DND-41 (cell line): ENCODE measurements at regions not wholly inside any gene's neighbourhood (a gene's known extent, or its start where the extent isn't known, plus 50 kb on each side); places are given as distances from the start of the nearest gene placed in this dataset.

Experiments
- ATAC-seq: fragments of 200-7000 bp; cut with Tn5 transposase; 3 replicates; pipeline ENCODE4 v1.9.1; 2021; ENCODE audit warnings: low read depth; ENCODE audit not compliant: insufficient read depth
- DNase-seq: peaks from one replicate; pipeline ENCODE4 v3.0.0-alpha.2; 2020
- H2AFZ ChIP-seq: 2 replicates; pipeline ENCODE4 v1.6.0; 2012; ENCODE audit warnings: low read depth, low read length
- H3K27ac ChIP-seq: 2 replicates; pipeline ENCODE4 v1.5.1; 2012; ENCODE audit warnings: low read length, inconsistent platforms
- H3K27me3 ChIP-seq: fragments of 200-600 bp; sonication (generic); 2 replicates; pipeline ENCODE4 v1.6.0; 2012; ENCODE audit warnings: low read length, mild to moderate bottlenecking, inconsistent platforms; ENCODE audit not compliant: insufficient read depth, poor library complexity
- H3K36me3 ChIP-seq: 2 replicates; pipeline ENCODE4 v1.5.1; 2012; ENCODE audit warnings: low read length, inconsistent platforms; ENCODE audit not compliant: insufficient read depth
- H3K4me1 ChIP-seq: 2 replicates; pipeline ENCODE4 v1.5.1; 2012; ENCODE audit warnings: mild to moderate bottlenecking, low read length; ENCODE audit not compliant: insufficient read depth
- H3K4me2 ChIP-seq: 2 replicates; pipeline ENCODE4 v1.6.0; 2012; ENCODE audit warnings: mild to moderate bottlenecking, moderate library complexity, low read length, inconsistent platforms; ENCODE audit not compliant: insufficient read depth
- H3K4me3 ChIP-seq, 2 experiments: fragments of 200-600 bp in 1 of 2; shearing (Covaris generic) in 1 of 2; 2 replicates each; pipeline ENCODE4 v1.5.1; 2012 to 2016; ENCODE audit warnings: inconsistent platforms in 2 of 2, low read length in 2 of 2, mild to moderate bottlenecking in 2 of 2, low read depth in 1 of 2, moderate library complexity in 1 of 2
- H3K79me2 ChIP-seq: 2 replicates; pipeline ENCODE4 v1.6.0; 2012; ENCODE audit warnings: low read length, inconsistent platforms; ENCODE audit not compliant: insufficient read depth
- H3K9ac ChIP-seq: 2 replicates; pipeline ENCODE4 v1.6.0; 2012; ENCODE audit warnings: low read depth, mild to moderate bottlenecking, inconsistent platforms, low read length, moderate library complexity
- H3K9me3 ChIP-seq: 2 replicates; pipeline ENCODE4 v1.5.1; 2012; ENCODE audit warnings: low read length, moderate library complexity, mild to moderate bottlenecking, inconsistent platforms; ENCODE audit not compliant: insufficient read depth, severe bottlenecking
- H4K20me1 ChIP-seq: 2 replicates; pipeline ENCODE4 v1.6.0; 2012; ENCODE audit warnings: low read length; ENCODE audit not compliant: insufficient read depth
- EZH2 ChIP-seq: IDR thresholded peaks from 3 replicates; pipeline ENCODE4 v1.6.1; 2012; ENCODE audit warnings: borderline replicate concordance, low read depth, mild to moderate bottlenecking, moderate library complexity, low read length, inconsistent platforms; ENCODE audit not compliant: severe bottlenecking
- TF ChIP-seq, protein P1 (sequence below): IDR thresholded peaks from 2 replicates; pipeline ENCODE4 v1.5.1; 2012; ENCODE audit warnings: borderline replicate concordance, low read length, moderate library complexity, mild to moderate bottlenecking; ENCODE audit not compliant: poor library complexity, severe bottlenecking; ENCODE audit errors: extremely low read depth

DNA sequence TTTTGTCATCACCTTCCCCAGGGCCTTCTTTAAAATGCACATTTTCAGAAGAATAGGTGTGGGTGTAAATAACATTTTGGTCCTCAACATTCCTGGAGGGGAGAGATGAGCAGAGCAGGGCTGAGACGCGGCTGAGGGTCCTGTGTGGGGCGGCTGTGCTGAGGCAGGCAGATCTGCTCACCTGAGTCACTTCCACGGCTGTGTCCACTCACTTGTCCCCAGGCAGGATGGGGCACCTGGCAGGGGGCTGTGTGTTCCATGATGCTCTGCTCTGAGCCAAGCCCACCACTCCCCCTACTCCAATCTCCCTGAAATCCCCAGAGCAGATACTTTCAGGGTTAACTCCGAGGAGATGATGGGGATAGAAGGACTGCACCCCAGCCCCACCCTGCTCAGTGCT is 93.8 kb downstream of the GLRX3 start:
- H3K27me3 ChIP-seq: no peaks in the 10 kb centered on the region
- no peak for DNase-seq
- H3K27ac ChIP-seq: no peak overlapping the region
- H3K4me1 ChIP-seq: no peaks in the 10 kb centered on the region
- ATAC-seq: no peak
- H2AFZ ChIP-seq: no peak overlapping the region
- no peak overlapping the region for H3K4me2 ChIP-seq
- H4K20me1 ChIP-seq: no peaks in the 10 kb centered on the region
- no peak for TF ChIP-seq EZH2
- TF ChIP-seq, protein P1, sequence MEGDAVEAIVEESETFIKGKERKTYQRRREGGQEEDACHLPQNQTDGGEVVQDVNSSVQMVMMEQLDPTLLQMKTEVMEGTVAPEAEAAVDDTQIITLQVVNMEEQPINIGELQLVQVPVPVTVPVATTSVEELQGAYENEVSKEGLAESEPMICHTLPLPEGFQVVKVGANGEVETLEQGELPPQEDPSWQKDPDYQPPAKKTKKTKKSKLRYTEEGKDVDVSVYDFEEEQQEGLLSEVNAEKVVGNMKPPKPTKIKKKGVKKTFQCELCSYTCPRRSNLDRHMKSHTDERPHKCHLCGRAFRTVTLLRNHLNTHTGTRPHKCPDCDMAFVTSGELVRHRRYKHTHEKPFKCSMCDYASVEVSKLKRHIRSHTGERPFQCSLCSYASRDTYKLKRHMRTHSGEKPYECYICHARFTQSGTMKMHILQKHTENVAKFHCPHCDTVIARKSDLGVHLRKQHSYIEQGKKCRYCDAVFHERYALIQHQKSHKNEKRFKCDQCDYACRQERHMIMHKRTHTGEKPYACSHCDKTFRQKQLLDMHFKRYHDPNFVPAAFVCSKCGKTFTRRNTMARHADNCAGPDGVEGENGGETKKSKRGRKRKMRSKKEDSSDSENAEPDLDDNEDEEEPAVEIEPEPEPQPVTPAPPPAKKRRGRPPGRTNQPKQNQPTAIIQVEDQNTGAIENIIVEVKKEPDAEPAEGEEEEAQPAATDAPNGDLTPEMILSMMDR: no peak
- no peaks in the 10 kb centered on the region for H3K79me2 ChIP-seq
- no peak overlapping the region for H3K9ac ChIP-seq
- no peaks in the 10 kb centered on the region for H3K36me3 ChIP-seq
- H3K4me3 ChIP-seq: no peak overlapping the region
- H3K9me3 ChIP-seq: no peaks in the 10 kb centered on the region

DNA sequence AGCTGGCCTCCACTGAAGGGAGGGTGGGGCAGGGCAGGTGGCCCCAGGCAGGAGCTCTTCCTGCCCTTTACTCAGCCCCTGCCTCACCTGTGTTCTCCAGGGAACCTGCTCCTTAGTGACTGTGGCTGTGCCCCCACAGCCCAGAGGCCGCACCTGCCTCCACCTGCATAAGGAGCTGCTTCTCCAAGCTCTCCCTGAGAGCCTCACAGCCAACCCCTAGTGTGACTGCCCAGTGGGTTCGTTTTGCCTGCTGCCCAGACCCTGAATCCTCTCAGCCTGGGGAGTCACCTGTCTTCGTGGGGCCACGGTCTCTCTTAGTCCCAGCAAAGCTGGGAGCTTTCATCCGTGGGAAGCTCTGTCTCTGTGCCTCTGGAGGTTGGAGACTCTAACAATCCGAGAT is 94.4 kb downstream of the GLRX3 start:
- H4K20me1 ChIP-seq: no peaks in the 10 kb centered on the region
- ATAC-seq (no peak), DNase-seq (no peak)
- no peak overlapping the region for H3K4me3 ChIP-seq
- H3K4me2 ChIP-seq: no peak overlapping the region
- no peak overlapping the region for H2AFZ ChIP-seq
- no peaks in the 10 kb centered on the region for H3K36me3 ChIP-seq
- no peaks in the 10 kb centered on the region for H3K9me3 ChIP-seq
- H3K27me3 ChIP-seq: no peaks in the 10 kb centered on the region
- H3K27ac ChIP-seq: no peak overlapping the region
- no peaks in the 10 kb centered on the region for H3K4me1 ChIP-seq
- no peak overlapping the region for H3K9ac ChIP-seq
- TF ChIP-seq, protein P1: no peak
- TF ChIP-seq EZH2: no peak
- no peaks in the 10 kb centered on the region for H3K79me2 ChIP-seq

DNA sequence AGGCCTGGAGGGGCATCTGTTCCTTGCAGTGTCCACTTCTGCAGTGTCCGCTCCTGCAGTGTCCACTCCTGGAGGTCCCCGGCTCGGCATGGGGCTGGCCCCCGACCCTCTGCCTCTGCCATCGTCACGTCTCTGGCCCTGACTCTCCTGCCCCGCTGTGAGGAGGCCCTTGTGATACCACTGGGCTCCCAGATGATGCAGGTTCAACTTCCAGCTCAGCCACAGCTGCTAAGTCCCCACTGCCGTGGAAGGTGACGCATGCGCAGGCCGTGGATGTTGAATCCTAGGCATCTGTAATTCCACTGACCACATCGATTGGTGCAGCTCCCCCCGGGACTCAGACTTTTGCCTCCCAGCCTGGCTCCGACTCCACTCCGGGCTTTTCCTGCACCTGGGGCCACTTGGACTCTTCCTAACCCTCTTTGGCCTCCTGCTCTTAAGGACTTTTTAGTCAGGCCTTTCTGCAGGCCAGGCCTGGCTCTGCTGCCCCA is 95.1 kb downstream of the GLRX3 start:
- no peaks in the 10 kb centered on the region for H4K20me1 ChIP-seq
- H3K36me3 ChIP-seq: no peaks in the 10 kb centered on the region
- ATAC-seq (no peak), DNase-seq (no peak)
- H3K4me2 ChIP-seq: no peak overlapping the region
- no peak overlapping the region for H2AFZ ChIP-seq
- H3K9ac ChIP-seq: no peak overlapping the region
- TF ChIP-seq, protein P1: no peak
- no peak for TF ChIP-seq EZH2
- H3K4me3 ChIP-seq: no peak overlapping the region
- H3K27ac ChIP-seq: no peak overlapping the region
- no peaks in the 10 kb centered on the region for H3K4me1 ChIP-seq
- no peaks in the 10 kb centered on the region for H3K9me3 ChIP-seq
- H3K27me3 ChIP-seq: no peaks in the 10 kb centered on the region
- no peaks in the 10 kb centered on the region for H3K79me2 ChIP-seq
